ENCODE measurements at regions not wholly inside any gene's neighbourhood (a gene's known extent, or its start where the extent isn't known, plus 50 kb on each side); places are given as distances from the start of the nearest gene placed in this dataset.

DNA sequence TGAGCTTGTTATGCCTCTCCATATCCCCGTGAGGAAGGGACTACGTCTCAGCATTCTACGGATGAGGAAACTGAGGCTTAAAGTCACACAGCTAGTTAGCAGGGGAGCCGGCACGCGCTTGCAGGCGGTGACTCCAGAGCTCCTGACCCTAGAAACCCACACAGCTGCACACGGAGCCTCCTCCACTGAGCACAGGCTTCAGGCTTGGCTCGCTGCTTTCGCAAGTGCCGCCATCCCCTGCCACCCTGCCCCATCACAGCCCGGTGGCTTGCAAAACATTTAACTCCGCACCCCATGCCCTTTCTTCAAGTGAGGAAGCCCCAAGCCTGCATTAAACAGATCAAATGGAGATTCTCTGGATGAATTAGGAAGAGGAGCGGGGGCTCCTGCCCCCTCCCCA, 138.3 kb downstream of the HSD17B3 start:
- Histone ChIP-seq H4K20me1 (ENCODE audit: insufficient read depth, low read length, poor library complexity, severe bottlenecking) (no peaks in the 10 kb centered on the region), H3K4me1 (ENCODE audit: insufficient read depth, low read length, poor library complexity, severe bottlenecking) (peaks cover 10% of the 10 kb centered on the region), H3K4me3 (ENCODE audit: low read length, poor library complexity, severe bottlenecking) (no peak overlapping the region), H3F3A (ENCODE audit: low read depth) (no peaks in the 10 kb centered on the region), H3K9ac (ENCODE audit: low read depth, low read length, poor library complexity, severe bottlenecking) (no peak overlapping the region), H3K9me2 (replicated peaks; ENCODE audit: low read depth, low read length) (no peaks in the 10 kb centered on the region), H3K27me3 (ENCODE audit: insufficient read depth, low read length, poor library complexity, severe bottlenecking) (peaks cover 73% of the 10 kb centered on the region), H3K36me3 (ENCODE audit: insufficient read depth, low read length) (no peaks in the 10 kb centered on the region), H3K9me3 (ENCODE audit: insufficient read depth, low read depth, low read length) (no peaks in the 10 kb centered on the region), H2AFZ (ENCODE audit: low read length) (no peak overlapping the region), H3K79me2 (ENCODE audit: insufficient read depth, low read length) (no peaks in the 10 kb centered on the region), H3K4me2 (ENCODE audit: low read depth, low read length, poor library complexity, severe bottlenecking) (no peak overlapping the region)
- TF ChIP-seq, protein P1, sequence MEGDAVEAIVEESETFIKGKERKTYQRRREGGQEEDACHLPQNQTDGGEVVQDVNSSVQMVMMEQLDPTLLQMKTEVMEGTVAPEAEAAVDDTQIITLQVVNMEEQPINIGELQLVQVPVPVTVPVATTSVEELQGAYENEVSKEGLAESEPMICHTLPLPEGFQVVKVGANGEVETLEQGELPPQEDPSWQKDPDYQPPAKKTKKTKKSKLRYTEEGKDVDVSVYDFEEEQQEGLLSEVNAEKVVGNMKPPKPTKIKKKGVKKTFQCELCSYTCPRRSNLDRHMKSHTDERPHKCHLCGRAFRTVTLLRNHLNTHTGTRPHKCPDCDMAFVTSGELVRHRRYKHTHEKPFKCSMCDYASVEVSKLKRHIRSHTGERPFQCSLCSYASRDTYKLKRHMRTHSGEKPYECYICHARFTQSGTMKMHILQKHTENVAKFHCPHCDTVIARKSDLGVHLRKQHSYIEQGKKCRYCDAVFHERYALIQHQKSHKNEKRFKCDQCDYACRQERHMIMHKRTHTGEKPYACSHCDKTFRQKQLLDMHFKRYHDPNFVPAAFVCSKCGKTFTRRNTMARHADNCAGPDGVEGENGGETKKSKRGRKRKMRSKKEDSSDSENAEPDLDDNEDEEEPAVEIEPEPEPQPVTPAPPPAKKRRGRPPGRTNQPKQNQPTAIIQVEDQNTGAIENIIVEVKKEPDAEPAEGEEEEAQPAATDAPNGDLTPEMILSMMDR (conservative IDR thresholded peaks at IDR 0.05; ENCODE audit: low read length) = no peak
- no peak for TF ChIP-seq EZH2phosphoT487 (IDR thresholded peaks at IDR 0.05; ENCODE audit: borderline replicate concordance)

DNA sequence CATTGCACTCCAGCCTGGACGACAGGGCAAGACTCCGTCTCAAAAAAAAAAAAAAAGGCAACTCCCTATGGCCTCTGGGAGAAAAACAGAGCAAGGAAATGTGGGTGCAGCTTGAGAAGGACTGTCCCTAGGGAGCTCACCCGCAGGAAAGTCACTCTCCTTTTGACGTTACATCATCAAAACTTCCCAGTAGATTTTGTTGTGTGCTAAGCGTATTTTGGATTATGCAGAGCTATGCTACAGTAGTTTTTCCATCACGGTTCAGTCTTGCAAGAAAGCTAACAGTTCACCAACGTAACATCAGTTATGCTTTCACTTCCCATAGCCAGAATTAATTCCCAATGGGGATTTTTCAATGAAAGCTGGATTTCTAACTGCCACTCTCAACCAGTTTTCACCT, 138.8 kb downstream of the HSD17B3 start:
- H3K79me2 ChIP-seq (ENCODE audit: insufficient read depth, low read length) = no peaks in the 10 kb centered on the region
- TF ChIP-seq, protein P1 (conservative IDR thresholded peaks at IDR 0.05; ENCODE audit: low read length) = no peak
- no peak for TF ChIP-seq EZH2phosphoT487 (IDR thresholded peaks at IDR 0.05; ENCODE audit: borderline replicate concordance)
- no peaks in the 10 kb centered on the region for H3F3A ChIP-seq (ENCODE audit: low read depth)
- H3K9me3 ChIP-seq (ENCODE audit: insufficient read depth, low read depth, low read length) = no peaks in the 10 kb centered on the region
- H3K4me1 ChIP-seq (ENCODE audit: insufficient read depth, low read length, poor library complexity, severe bottlenecking) = peaks cover 16% of the 10 kb centered on the region
- H3K4me2 ChIP-seq (ENCODE audit: low read depth, low read length, poor library complexity, severe bottlenecking) = no peak overlapping the region
- peaks cover 2% of the 10 kb centered on the region for H4K20me1 ChIP-seq (ENCODE audit: insufficient read depth, low read length, poor library complexity, severe bottlenecking)
- no peak overlapping the region for H3K9ac ChIP-seq (ENCODE audit: low read depth, low read length, poor library complexity, severe bottlenecking)
- no peaks in the 10 kb centered on the region for H3K9me2 ChIP-seq (replicated peaks; ENCODE audit: low read depth, low read length)
- peaks cover 72% of the 10 kb centered on the region for H3K27me3 ChIP-seq (ENCODE audit: insufficient read depth, low read length, poor library complexity, severe bottlenecking)
- H3K4me3 ChIP-seq (ENCODE audit: low read length, poor library complexity, severe bottlenecking) = no peak overlapping the region
- H2AFZ ChIP-seq (ENCODE audit: low read length) = no peak overlapping the region
- H3K36me3 ChIP-seq (ENCODE audit: insufficient read depth, low read length) = no peaks in the 10 kb centered on the region

DNA sequence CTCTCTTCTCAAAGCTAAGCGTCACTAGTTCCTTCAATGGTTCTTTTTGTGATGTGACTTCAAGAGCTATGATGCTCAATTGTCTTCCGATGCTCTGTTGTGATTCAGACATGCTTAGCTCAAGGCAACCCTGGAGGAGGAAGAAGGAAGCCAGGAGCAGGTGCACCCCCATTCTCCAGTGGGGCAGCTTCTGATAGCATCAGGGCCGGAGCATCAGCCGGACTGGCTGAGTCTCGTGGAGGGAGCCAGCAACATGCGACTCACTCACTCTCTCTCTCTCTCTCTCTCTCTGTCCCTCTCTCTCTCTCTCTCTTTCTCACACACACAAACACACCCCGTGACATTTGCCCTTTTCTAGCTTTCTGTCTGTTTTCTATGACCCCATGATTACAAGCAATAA, 140.2 kb downstream of the HSD17B3 start:
- Histone ChIP-seq H3K9me3 (ENCODE audit: insufficient read depth, low read depth, low read length) (no peaks in the 10 kb centered on the region), H3K9ac (ENCODE audit: low read depth, low read length, poor library complexity, severe bottlenecking) (no peak overlapping the region), H2AFZ (ENCODE audit: low read length) (no peak overlapping the region), H3K4me1 (ENCODE audit: insufficient read depth, low read length, poor library complexity, severe bottlenecking) (peaks cover 17% of the 10 kb centered on the region), H3K27me3 (ENCODE audit: insufficient read depth, low read length, poor library complexity, severe bottlenecking) (peaks cover 75% of the 10 kb centered on the region), H3K9me2 (replicated peaks; ENCODE audit: low read depth, low read length) (no peaks in the 10 kb centered on the region), H4K20me1 (ENCODE audit: insufficient read depth, low read length, poor library complexity, severe bottlenecking) (peaks cover 2% of the 10 kb centered on the region), H3K4me3 (ENCODE audit: low read length, poor library complexity, severe bottlenecking) (no peak overlapping the region), H3K79me2 (ENCODE audit: insufficient read depth, low read length) (no peaks in the 10 kb centered on the region), H3K36me3 (ENCODE audit: insufficient read depth, low read length) (no peaks in the 10 kb centered on the region), H3F3A (ENCODE audit: low read depth) (no peaks in the 10 kb centered on the region), H3K4me2 (ENCODE audit: low read depth, low read length, poor library complexity, severe bottlenecking) (no peak overlapping the region)
- TF ChIP-seq EZH2phosphoT487 (IDR thresholded peaks at IDR 0.05; ENCODE audit: borderline replicate concordance) = no peak
- TF ChIP-seq, protein P1 (conservative IDR thresholded peaks at IDR 0.05; ENCODE audit: low read length) = no peak

Data from Loucy (cell line).